Endothelial cell of umbilical vein (primary cell): ENCODE measurements at regions not wholly inside any gene's neighbourhood (a gene's known extent, or its start where the extent isn't known, plus 50 kb on each side); places are given as distances from the start of the nearest gene placed in this dataset.

Experiments
- EZH2 ChIP-seq: IDR thresholded peaks from 2 replicates; pipeline ENCODE4 v1.6.1; 2012; ENCODE audit warnings: borderline replicate concordance, low read depth, mild to moderate bottlenecking, moderate library complexity, low read length, inconsistent platforms; ENCODE audit not compliant: severe bottlenecking
- GATA2 ChIP-seq: IDR thresholded peaks from 2 replicates; pipeline ENCODE4 v1.7.0; 2011; ENCODE audit warnings: low read depth, mild to moderate bottlenecking, moderate library complexity, mixed read lengths, low read length; ENCODE audit not compliant: insufficient read length, insufficient read depth
- JUN ChIP-seq: IDR thresholded peaks from 2 replicates; pipeline ENCODE4 v1.6.1; 2011; ENCODE audit warnings: borderline replicate concordance, low read depth; ENCODE audit not compliant: insufficient read length, insufficient read depth
- MYC ChIP-seq: IDR thresholded peaks from one replicate; pipeline ENCODE4 v1.6.1; 2011; ENCODE audit warnings: mild to moderate bottlenecking, low read depth, low read length
- POLR2A ChIP-seq: IDR thresholded peaks from 2 replicates; pipeline ENCODE4 v1.6.1; 2012; ENCODE audit warnings: low read depth, mild to moderate bottlenecking, control low read depth, low read length
- POLR2AphosphoS5 ChIP-seq: IDR thresholded peaks from 2 replicates; pipeline ENCODE4 v1.6.1; 2012; ENCODE audit warnings: low read depth, mild to moderate bottlenecking, control low read depth, low read length, moderate library complexity; ENCODE audit not compliant: insufficient read depth
- TF ChIP-seq, protein P1 (sequence below), 2 donors: IDR thresholded peaks; 1 replicate in 1 of 2; 2 replicates in 1 of 2; pipeline ENCODE4 v1.5.1; 2011; ENCODE audit warnings: low read length in 2 of 2, mild to moderate bottlenecking in 2 of 2, moderate library complexity in 2 of 2, control low read depth in 1 of 2, inconsistent platforms in 1 of 2, low read depth in 1 of 2; ENCODE audit not compliant: insufficient read depth in 1 of 2; ENCODE audit errors: extremely low read depth in 1 of 2

DNA sequence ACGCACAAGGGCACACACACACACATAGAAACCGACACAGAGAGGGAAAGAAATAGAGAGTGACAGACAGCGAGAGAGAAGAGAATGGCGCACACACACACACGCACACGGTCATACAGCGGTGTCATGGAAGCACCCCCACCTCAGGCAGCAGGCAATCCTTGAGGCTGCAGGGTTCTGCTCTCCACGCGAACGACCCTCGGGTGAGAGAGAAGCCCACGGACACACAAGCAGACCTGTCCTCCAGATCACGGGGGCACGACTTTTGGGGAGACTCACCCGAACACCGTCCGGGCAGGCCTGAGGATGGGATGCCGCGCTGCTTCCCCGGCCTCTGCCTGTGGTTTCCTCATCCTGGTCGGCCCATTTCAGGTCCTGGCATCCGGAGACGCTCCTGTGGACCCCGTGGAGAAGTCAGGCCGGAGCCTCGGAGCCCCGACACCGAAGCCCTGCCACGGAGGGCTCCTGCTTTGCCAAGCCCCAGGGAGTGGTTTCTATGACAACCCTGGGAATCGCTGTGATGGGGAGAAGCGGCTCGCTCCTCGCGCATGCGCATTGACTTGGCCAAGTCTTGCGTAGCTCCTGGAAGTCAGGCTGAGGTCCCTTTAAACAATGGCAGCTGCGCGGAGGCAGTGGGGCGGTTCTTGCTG, 118.2 kb upstream of the KCNJ18 start:
- no peak for TF ChIP-seq POLR2A
- no peak for TF ChIP-seq POLR2AphosphoS5
- TF ChIP-seq, protein P1, sequence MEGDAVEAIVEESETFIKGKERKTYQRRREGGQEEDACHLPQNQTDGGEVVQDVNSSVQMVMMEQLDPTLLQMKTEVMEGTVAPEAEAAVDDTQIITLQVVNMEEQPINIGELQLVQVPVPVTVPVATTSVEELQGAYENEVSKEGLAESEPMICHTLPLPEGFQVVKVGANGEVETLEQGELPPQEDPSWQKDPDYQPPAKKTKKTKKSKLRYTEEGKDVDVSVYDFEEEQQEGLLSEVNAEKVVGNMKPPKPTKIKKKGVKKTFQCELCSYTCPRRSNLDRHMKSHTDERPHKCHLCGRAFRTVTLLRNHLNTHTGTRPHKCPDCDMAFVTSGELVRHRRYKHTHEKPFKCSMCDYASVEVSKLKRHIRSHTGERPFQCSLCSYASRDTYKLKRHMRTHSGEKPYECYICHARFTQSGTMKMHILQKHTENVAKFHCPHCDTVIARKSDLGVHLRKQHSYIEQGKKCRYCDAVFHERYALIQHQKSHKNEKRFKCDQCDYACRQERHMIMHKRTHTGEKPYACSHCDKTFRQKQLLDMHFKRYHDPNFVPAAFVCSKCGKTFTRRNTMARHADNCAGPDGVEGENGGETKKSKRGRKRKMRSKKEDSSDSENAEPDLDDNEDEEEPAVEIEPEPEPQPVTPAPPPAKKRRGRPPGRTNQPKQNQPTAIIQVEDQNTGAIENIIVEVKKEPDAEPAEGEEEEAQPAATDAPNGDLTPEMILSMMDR (IDR thresholded peaks at IDR 0.05; ENCODE audit: extremely low read depth in 1 of 2, insufficient read depth in 1 of 2, low read depth in 1 of 2, low read length in 2 of 2), result no peak
- no peak for TF ChIP-seq MYC
- no peak for TF ChIP-seq EZH2
- TF ChIP-seq GATA2, result no peak
- TF ChIP-seq JUN, result no peak
